Activated naive CD8-positive, alpha-beta T cell treated with anti-CD3 and anti-CD28 coated beads for 36 hours (primary cell): ENCODE measurements at regions not wholly inside any gene's neighbourhood (a gene's known extent, or its start where the extent isn't known, plus 50 kb on each side); places are given as distances from the start of the nearest gene placed in this dataset.

Experiments
- DNase-seq: peaks from one replicate; pipeline ENCODE4 v3.0.0; 2021
- H3K27ac Mint-ChIP-seq: one replicate; pipeline ENCODE4 v1.8.0; 2022; ENCODE audit warnings: mild to moderate bottlenecking, moderate library complexity, mixed read lengths
- H3K27me3 Mint-ChIP-seq: one replicate; pipeline ENCODE4 v1.8.0; 2022; ENCODE audit warnings: mild to moderate bottlenecking, mixed read lengths
- H3K36me3 Mint-ChIP-seq: one replicate; pipeline ENCODE4 v1.8.0; 2021; ENCODE audit warnings: mild to moderate bottlenecking, mixed read lengths
- H3K4me1 Mint-ChIP-seq: one replicate; pipeline ENCODE4 v1.8.0; 2021; ENCODE audit warnings: mixed read lengths
- H3K4me3 Mint-ChIP-seq: one replicate; pipeline ENCODE4 v1.8.0; 2022; ENCODE audit warnings: mild to moderate bottlenecking, moderate library complexity, mixed read lengths
- H3K9me3 Mint-ChIP-seq: one replicate; pipeline ENCODE4 v1.8.0; 2022; ENCODE audit warnings: mixed read lengths

GRCh38 chr2:217340176-217340575 lies 480.3 kb upstream of the TNP1 start:
- H3K36me3 Mint-ChIP-seq, result no peaks in the 10 kb centered on the region
- no peaks in the 10 kb centered on the region for H3K9me3 Mint-ChIP-seq
- H3K4me3 Mint-ChIP-seq, result no peak overlapping the region
- no peak for DNase-seq
- H3K4me1 Mint-ChIP-seq, result no peaks in the 10 kb centered on the region
- H3K27ac Mint-ChIP-seq, result no peak overlapping the region
- no peaks in the 10 kb centered on the region for H3K27me3 Mint-ChIP-seq

GRCh38 chr2:217339753-217340152 lies 479.9 kb upstream of the TNP1 start:
- Mint-ChIP-seq H3K27me3 (no peaks in the 10 kb centered on the region), H3K36me3 (no peaks in the 10 kb centered on the region), H3K4me1 (no peaks in the 10 kb centered on the region), H3K27ac (no peak overlapping the region), H3K4me3 (no peak overlapping the region), H3K9me3 (no peaks in the 10 kb centered on the region)
- no peak for DNase-seq

GRCh38 chr2:217338306-217338916 lies 478.5 kb upstream of the TNP1 start:
- Mint-ChIP-seq H3K4me1 (no peaks in the 10 kb centered on the region), H3K27me3 (no peaks in the 10 kb centered on the region), H3K27ac (no peak overlapping the region), H3K9me3 (no peaks in the 10 kb centered on the region), H3K4me3 (no peak overlapping the region), H3K36me3 (no peaks in the 10 kb centered on the region)
- no peak for DNase-seq

DNA sequence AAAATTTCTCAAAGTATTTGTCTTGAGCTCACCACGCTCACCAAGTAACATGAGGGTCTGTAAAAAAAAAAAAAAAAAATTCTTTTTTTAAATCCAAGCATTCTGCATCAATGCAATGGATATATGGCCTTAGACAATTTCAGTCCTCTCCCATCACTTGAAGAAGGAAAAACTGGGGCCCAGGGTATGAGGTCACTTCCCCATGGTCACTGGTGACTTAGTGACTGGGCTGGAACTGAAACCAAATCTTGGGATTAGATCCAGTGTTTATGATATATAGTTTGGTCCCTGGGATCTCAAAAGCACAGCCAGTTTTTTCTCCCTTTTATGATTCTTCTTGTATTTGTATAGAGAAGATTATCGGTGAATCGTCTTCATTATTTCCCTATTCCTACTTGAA lies 477.9 kb upstream of the TNP1 start:
- H3K9me3 Mint-ChIP-seq, result no peaks in the 10 kb centered on the region

GRCh38 chr2:217336694-217337093 lies 476.8 kb upstream of the TNP1 start:
- Mint-ChIP-seq H3K4me3 (no peak overlapping the region), H3K27ac (no peak overlapping the region), H3K9me3 (no peaks in the 10 kb centered on the region), H3K4me1 (no peaks in the 10 kb centered on the region), H3K36me3 (no peaks in the 10 kb centered on the region), H3K27me3 (no peaks in the 10 kb centered on the region)
- no peak for DNase-seq

More for the DNA sequence above, 477.9 kb upstream of the TNP1 start:
- no peaks in the 10 kb centered on the region for H3K4me1 Mint-ChIP-seq
- H3K36me3 Mint-ChIP-seq, result no peaks in the 10 kb centered on the region
- no peak for DNase-seq
- no peak overlapping the region for H3K27ac Mint-ChIP-seq
- H3K27me3 Mint-ChIP-seq, result no peaks in the 10 kb centered on the region
- H3K4me3 Mint-ChIP-seq, result no peak overlapping the region

GRCh38 chr2:217335341-217335966 lies 475.6 kb upstream of the TNP1 start:
- Mint-ChIP-seq H3K4me3 (no peak overlapping the region), H3K9me3 (no peaks in the 10 kb centered on the region), H3K27me3 (no peaks in the 10 kb centered on the region), H3K36me3 (no peaks in the 10 kb centered on the region), H3K27ac (no peak overlapping the region), H3K4me1 (no peaks in the 10 kb centered on the region)
- DNase-seq, result no peak

- H3K36me3 Mint-ChIP-seq, result no peaks in the 10 kb centered on the region
- H3K27ac Mint-ChIP-seq, result no peak overlapping the region
- no peaks in the 10 kb centered on the region for H3K27me3 Mint-ChIP-seq
- no peak overlapping the region for H3K4me3 Mint-ChIP-seq
- DNase-seq, result no peak
- no peaks in the 10 kb centered on the region for H3K9me3 Mint-ChIP-seq
- no peaks in the 10 kb centered on the region for H3K4me1 Mint-ChIP-seq
Measured at GRCh38 chr2:217334561-217334960, 474.7 kb upstream of the TNP1 start.

- no peak for DNase-seq
- H3K27me3 Mint-ChIP-seq, result no peaks in the 10 kb centered on the region
- H3K27ac Mint-ChIP-seq, result no peak overlapping the region
- H3K4me1 Mint-ChIP-seq, result no peaks in the 10 kb centered on the region
- H3K36me3 Mint-ChIP-seq, result no peaks in the 10 kb centered on the region
- H3K4me3 Mint-ChIP-seq, result no peak overlapping the region
- H3K9me3 Mint-ChIP-seq, result no peaks in the 10 kb centered on the region
Measured at GRCh38 chr2:217332866-217333265, 473.0 kb upstream of the TNP1 start.

GRCh38 chr2:217332417-217332791 lies 472.5 kb upstream of the TNP1 start:
- Mint-ChIP-seq H3K4me1 (no peaks in the 10 kb centered on the region), H3K9me3 (no peaks in the 10 kb centered on the region), H3K4me3 (no peak overlapping the region), H3K36me3 (no peaks in the 10 kb centered on the region), H3K27ac (no peak overlapping the region), H3K27me3 (no peaks in the 10 kb centered on the region)
- DNase-seq, result no peak

- Mint-ChIP-seq H3K36me3 (no peaks in the 10 kb centered on the region), H3K4me3 (no peak overlapping the region), H3K4me1 (no peaks in the 10 kb centered on the region), H3K27ac (no peak overlapping the region), H3K27me3 (no peaks in the 10 kb centered on the region), H3K9me3 (no peaks in the 10 kb centered on the region)
- DNase-seq, result no peak
Measured at GRCh38 chr2:217331523-217332416, 471.9 kb upstream of the TNP1 start.

- Mint-ChIP-seq H3K27ac (no peak overlapping the region), H3K9me3 (no peaks in the 10 kb centered on the region), H3K4me3 (no peak overlapping the region), H3K36me3 (peaks cover 2% of the 10 kb centered on the region), H3K27me3 (no peaks in the 10 kb centered on the region), H3K4me1 (no peaks in the 10 kb centered on the region)
- no peak for DNase-seq
Measured at GRCh38 chr2:217330647-217331046, 470.8 kb upstream of the TNP1 start.

- H3K4me1 Mint-ChIP-seq, result no peaks in the 10 kb centered on the region
- H3K27me3 Mint-ChIP-seq, result no peaks in the 10 kb centered on the region
- H3K27ac Mint-ChIP-seq, result no peak overlapping the region
- peaks cover 13% of the 10 kb centered on the region for H3K36me3 Mint-ChIP-seq
- DNase-seq, result no peak
- H3K9me3 Mint-ChIP-seq, result peaks cover 7% of the 10 kb centered on the region
- no peak overlapping the region for H3K4me3 Mint-ChIP-seq
Measured at GRCh38 chr2:217329023-217329431, 469.2 kb upstream of the TNP1 start.

DNA sequence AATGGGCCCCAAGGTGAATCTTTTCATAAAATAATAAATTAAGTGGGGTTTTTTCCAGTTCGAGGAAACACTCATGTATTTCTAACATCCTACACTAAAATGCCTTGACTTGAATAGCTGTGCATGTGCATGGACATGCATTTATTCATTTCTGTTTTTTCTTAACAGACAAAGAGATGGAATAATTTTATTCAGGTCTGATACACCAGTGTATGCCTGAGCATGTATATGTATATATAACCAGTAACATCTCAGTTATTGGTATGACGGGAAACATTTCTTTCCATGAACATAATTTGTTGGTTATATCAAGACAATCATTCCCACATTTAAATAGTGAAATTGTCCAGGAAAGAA lies 468.7 kb upstream of the TNP1 start:
- peaks cover 16% of the 10 kb centered on the region for H3K36me3 Mint-ChIP-seq
- H3K27me3 Mint-ChIP-seq, result no peaks in the 10 kb centered on the region
- H3K9me3 Mint-ChIP-seq, result peaks cover 10% of the 10 kb centered on the region
- no peak overlapping the region for H3K27ac Mint-ChIP-seq
- DNase-seq, result no peak
- no peak overlapping the region for H3K4me3 Mint-ChIP-seq
- no peaks in the 10 kb centered on the region for H3K4me1 Mint-ChIP-seq

DNA sequence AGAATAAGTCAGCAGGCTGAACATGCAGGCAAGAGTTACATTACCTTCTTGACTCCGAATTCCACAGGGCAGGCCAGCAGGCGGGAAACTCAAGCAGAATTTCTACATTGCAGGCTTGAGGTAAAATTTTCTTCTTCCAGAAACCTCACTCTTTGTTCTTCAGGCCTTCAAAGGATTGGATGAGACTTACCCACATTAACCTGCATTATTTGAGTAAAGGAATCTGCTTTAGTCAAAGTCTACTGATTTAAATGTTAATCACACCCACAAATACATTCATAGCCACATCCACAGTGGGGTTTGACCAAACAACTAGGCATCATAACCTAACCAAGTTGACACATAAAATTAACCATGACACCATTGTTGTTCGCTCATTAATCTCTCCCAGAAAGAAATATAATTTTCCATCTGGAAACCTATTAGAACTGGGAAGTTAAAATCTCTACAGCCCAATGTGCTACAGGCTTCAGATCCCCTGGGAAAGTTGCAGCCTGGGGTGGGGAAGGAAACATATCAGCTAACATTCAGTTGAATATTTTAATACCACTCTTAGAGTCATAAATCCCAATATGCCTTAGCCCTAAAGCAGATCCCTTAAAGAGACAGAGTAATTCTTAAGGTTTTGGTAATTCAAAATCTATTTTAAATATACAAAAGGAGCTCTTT lies 468.2 kb upstream of the TNP1 start:
- Mint-ChIP-seq H3K27me3 (no peaks in the 10 kb centered on the region), H3K27ac (no peak overlapping the region), H3K36me3 (peaks cover 16% of the 10 kb centered on the region), H3K4me1 (no peaks in the 10 kb centered on the region), H3K9me3 (peaks cover 10% of the 10 kb centered on the region), H3K4me3 (no peak overlapping the region)
- DNase-seq, result no peak

GRCh38 chr2:217326238-217327022 lies 466.6 kb upstream of the TNP1 start:
- H3K27me3 Mint-ChIP-seq, result no peaks in the 10 kb centered on the region
- no peak for DNase-seq
- peaks cover 10% of the 10 kb centered on the region for H3K9me3 Mint-ChIP-seq
- no peaks in the 10 kb centered on the region for H3K4me1 Mint-ChIP-seq
- peaks cover 16% of the 10 kb centered on the region for H3K36me3 Mint-ChIP-seq
- no peak overlapping the region for H3K27ac Mint-ChIP-seq
- no peak overlapping the region for H3K4me3 Mint-ChIP-seq
